ENCODE measurements at regions not wholly inside any gene's neighbourhood (a gene's known extent, or its start where the extent isn't known, plus 50 kb on each side); places are given as distances from the start of the nearest gene placed in this dataset.
"Not testable (repeated sequence)": the region's sequence is repeated elsewhere in the genome, so short reads cannot be mapped to it uniquely, and the experiment has no call there.

GRCh38 chr5:9851458-9851857 is 221.3 kb upstream of the TAS2R1 start:
- peak; percentile 23 for DNase-seq (ENCODE audit: low spot score)

- no peak for DNase-seq (ENCODE audit: low spot score)
These were observed 220.3 kb upstream of the TAS2R1 start for GRCh38 chr5:9850456-9850855.

GRCh38 chr5:9847631-9848030 is 217.5 kb upstream of the TAS2R1 start:
- no peak for DNase-seq (ENCODE audit: low spot score)

- DNase-seq (ENCODE audit: low spot score) = no peak
These were observed 215.0 kb upstream of the TAS2R1 start for GRCh38 chr5:9845185-9845584.

- no peak for DNase-seq (ENCODE audit: low spot score)
These were observed 211.5 kb upstream of the TAS2R1 start for GRCh38 chr5:9841516-9842170.

GRCh38 chr5:9838916-9839315 is 208.8 kb upstream of the TAS2R1 start:
- no peak for DNase-seq (ENCODE audit: low spot score)

- no peak for DNase-seq (ENCODE audit: low spot score)
These were observed 205.0 kb upstream of the TAS2R1 start for GRCh38 chr5:9834871-9835770.

- DNase-seq (ENCODE audit: low spot score) = no peak
These were observed 203.7 kb upstream of the TAS2R1 start for GRCh38 chr5:9833871-9834270.

- no peak for DNase-seq (ENCODE audit: low spot score)
These were observed 202.8 kb upstream of the TAS2R1 start for GRCh38 chr5:9832921-9833320.

GRCh38 chr5:9831823-9832222 is 201.7 kb upstream of the TAS2R1 start:
- no peak for DNase-seq (ENCODE audit: low spot score)

- no peak for DNase-seq (ENCODE audit: low spot score)
These were observed 200.0 kb upstream of the TAS2R1 start for GRCh38 chr5:9830184-9830583.

GRCh38 chr5:9829621-9830020 is 199.5 kb upstream of the TAS2R1 start:
- no peak for DNase-seq (ENCODE audit: low spot score)

- DNase-seq (ENCODE audit: low spot score) = no peak
These were observed 190.7 kb upstream of the TAS2R1 start for GRCh38 chr5:9820691-9821449.

- no peak for DNase-seq (ENCODE audit: low spot score)
These were observed 188.2 kb upstream of the TAS2R1 start for GRCh38 chr5:9818340-9818845.

- no peak for DNase-seq (ENCODE audit: low spot score)
These were observed 187.7 kb upstream of the TAS2R1 start for GRCh38 chr5:9817819-9818218.

GRCh38 chr5:9815051-9815450 is 184.9 kb upstream of the TAS2R1 start:
- DNase-seq (ENCODE audit: low spot score) = no peak

GRCh38 chr5:9813305-9813704 is 183.2 kb upstream of the TAS2R1 start:
- DNase-seq (ENCODE audit: low spot score) = no peak

GRCh38 chr5:9807366-9807765 is 177.2 kb upstream of the TAS2R1 start:
- not testable (repeated sequence) for DNase-seq (ENCODE audit: low spot score)

- DNase-seq (ENCODE audit: low spot score) = no peak
These were observed 171.8 kb upstream of the TAS2R1 start for GRCh38 chr5:9801908-9802307.

- no peak for DNase-seq (ENCODE audit: low spot score)
These were observed 169.5 kb upstream of the TAS2R1 start for GRCh38 chr5:9799606-9800005.

- no peak for DNase-seq (ENCODE audit: low spot score)
These were observed 160.1 kb upstream of the TAS2R1 start for GRCh38 chr5:9790276-9790675.

- no peak for DNase-seq (ENCODE audit: low spot score)
These were observed 159.6 kb upstream of the TAS2R1 start for GRCh38 chr5:9789777-9790176.

Data from SW480 (cell line).